WTC11 (cell line): ENCODE measurements at regions not wholly inside any gene's neighbourhood (a gene's known extent, or its start where the extent isn't known, plus 50 kb on each side); places are given as distances from the start of the nearest gene placed in this dataset.

Source experiments
- ATF1 ChIP-seq: sonication (generic); formaldehyde crosslinking; IDR thresholded peaks from 2 replicates; pipeline ENCODE4 v1.8.1; 2023; ENCODE audit warnings: mild to moderate bottlenecking, moderate library complexity, missing genetic modification reagents
- CREB1 ChIP-seq: sonication (generic); formaldehyde crosslinking; IDR thresholded peaks from 2 replicates; pipeline ENCODE4 v1.8.0; 2023; ENCODE audit warnings: mild to moderate bottlenecking, missing genetic modification reagents
- GABPB1 ChIP-seq: sonication (generic); formaldehyde crosslinking; IDR thresholded peaks from 2 replicates; pipeline ENCODE4 v1.8.1; 2023; ENCODE audit warnings: mild to moderate bottlenecking, missing genetic modification reagents
- IRF2 ChIP-seq: sonication (generic); formaldehyde crosslinking; IDR thresholded peaks from 2 replicates; pipeline ENCODE4 v1.8.0; 2022; ENCODE audit warnings: low read depth, missing genetic modification reagents, borderline replicate concordance
- JUN ChIP-seq: sonication (generic); formaldehyde crosslinking; IDR thresholded peaks from 2 replicates; pipeline ENCODE4 v1.8.0; 2023; ENCODE audit warnings: mild to moderate bottlenecking, missing genetic modification reagents
- RELA ChIP-seq: sonication (generic); formaldehyde crosslinking; IDR thresholded peaks from 2 replicates; pipeline ENCODE4 v1.8.1; 2022; ENCODE audit warnings: missing genetic modification reagents, mild to moderate bottlenecking, borderline replicate concordance
- TEAD4 ChIP-seq: sonication (generic); formaldehyde crosslinking; IDR thresholded peaks from 2 replicates; pipeline ENCODE4 v1.8.0; 2022; ENCODE audit warnings: mild to moderate bottlenecking, missing genetic modification reagents
- TF ChIP-seq, protein P1 (sequence below): sonication (generic); formaldehyde crosslinking; IDR thresholded peaks from 2 replicates; pipeline ENCODE4 v1.8.1; 2022; ENCODE audit warnings: low read depth, missing genetic modification reagents, borderline replicate concordance
- TF ChIP-seq, protein P2 (sequence below): fragments of 200-600 bp; IDR thresholded peaks from 2 replicates; pipeline ENCODE4 v1.8.0; 2022; ENCODE audit warnings: antibody characterized with exemption
- TF ChIP-seq, protein P3 (sequence below): sonication (generic); formaldehyde crosslinking; IDR thresholded peaks from 2 replicates; pipeline ENCODE4 v1.8.0; 2022; ENCODE audit warnings: mild to moderate bottlenecking, missing genetic modification reagents
- TF ChIP-seq, protein P4 (sequence below): sonication (generic); formaldehyde crosslinking; IDR thresholded peaks from 2 replicates; pipeline ENCODE4 v1.8.1; 2023; ENCODE audit warnings: mild to moderate bottlenecking, missing genetic modification reagents, moderate library complexity

DNA sequence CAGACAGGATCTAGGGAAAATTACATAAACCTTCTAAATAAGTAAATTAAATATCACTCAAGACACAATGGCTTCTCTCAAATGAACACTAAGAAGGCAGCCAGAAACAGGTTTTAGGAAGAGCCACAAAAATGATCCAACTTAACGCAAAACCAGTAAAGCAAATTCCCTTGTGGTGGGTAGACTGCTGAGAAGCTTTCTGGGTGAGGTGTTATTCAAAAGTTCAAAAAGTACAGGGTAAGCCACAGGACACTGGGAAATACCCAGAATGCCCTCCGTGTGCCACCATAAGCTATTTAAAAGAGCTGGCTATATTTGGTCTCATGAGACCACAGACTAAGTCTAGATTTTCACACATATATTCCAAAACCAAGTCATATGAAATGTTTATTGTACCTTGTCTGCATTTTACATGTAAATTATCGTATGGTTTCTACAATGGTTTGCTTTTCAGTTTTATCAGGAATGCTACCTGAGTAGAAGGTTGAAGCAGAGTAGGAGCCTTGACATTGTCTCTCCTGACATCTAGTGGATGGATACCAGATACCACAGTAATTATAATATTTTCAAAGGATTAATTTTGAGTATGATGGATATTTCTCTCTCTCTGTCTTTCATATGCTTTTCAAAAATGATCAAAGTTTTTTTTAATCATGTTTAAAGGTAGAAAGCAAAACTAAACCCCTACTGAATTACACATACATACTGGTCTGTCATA, 109.3 kb upstream of the KLHL13 start:
- TF ChIP-seq, protein P1, sequence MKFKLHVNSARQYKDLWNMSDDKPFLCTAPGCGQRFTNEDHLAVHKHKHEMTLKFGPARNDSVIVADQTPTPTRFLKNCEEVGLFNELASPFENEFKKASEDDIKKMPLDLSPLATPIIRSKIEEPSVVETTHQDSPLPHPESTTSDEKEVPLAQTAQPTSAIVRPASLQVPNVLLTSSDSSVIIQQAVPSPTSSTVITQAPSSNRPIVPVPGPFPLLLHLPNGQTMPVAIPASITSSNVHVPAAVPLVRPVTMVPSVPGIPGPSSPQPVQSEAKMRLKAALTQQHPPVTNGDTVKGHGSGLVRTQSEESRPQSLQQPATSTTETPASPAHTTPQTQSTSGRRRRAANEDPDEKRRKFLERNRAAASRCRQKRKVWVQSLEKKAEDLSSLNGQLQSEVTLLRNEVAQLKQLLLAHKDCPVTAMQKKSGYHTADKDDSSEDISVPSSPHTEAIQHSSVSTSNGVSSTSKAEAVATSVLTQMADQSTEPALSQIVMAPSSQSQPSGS (CRISPR knock-in tag), result no peak
- TF ChIP-seq, protein P2, sequence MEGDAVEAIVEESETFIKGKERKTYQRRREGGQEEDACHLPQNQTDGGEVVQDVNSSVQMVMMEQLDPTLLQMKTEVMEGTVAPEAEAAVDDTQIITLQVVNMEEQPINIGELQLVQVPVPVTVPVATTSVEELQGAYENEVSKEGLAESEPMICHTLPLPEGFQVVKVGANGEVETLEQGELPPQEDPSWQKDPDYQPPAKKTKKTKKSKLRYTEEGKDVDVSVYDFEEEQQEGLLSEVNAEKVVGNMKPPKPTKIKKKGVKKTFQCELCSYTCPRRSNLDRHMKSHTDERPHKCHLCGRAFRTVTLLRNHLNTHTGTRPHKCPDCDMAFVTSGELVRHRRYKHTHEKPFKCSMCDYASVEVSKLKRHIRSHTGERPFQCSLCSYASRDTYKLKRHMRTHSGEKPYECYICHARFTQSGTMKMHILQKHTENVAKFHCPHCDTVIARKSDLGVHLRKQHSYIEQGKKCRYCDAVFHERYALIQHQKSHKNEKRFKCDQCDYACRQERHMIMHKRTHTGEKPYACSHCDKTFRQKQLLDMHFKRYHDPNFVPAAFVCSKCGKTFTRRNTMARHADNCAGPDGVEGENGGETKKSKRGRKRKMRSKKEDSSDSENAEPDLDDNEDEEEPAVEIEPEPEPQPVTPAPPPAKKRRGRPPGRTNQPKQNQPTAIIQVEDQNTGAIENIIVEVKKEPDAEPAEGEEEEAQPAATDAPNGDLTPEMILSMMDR, result no peak
- TF ChIP-seq, protein P3, sequence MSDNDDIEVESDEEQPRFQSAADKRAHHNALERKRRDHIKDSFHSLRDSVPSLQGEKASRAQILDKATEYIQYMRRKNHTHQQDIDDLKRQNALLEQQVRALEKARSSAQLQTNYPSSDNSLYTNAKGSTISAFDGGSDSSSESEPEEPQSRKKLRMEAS (CRISPR knock-in tag), result no peak
- TF ChIP-seq JUN (CRISPR knock-in tag) (no peak), TEAD4 (CRISPR knock-in tag) (no peak), GABPB1 (CRISPR knock-in tag) (no peak), IRF2 (CRISPR knock-in tag) (no peak), ATF1 (CRISPR knock-in tag) (no peak), CREB1 (no peak), RELA (no peak)
- TF ChIP-seq, protein P4, sequence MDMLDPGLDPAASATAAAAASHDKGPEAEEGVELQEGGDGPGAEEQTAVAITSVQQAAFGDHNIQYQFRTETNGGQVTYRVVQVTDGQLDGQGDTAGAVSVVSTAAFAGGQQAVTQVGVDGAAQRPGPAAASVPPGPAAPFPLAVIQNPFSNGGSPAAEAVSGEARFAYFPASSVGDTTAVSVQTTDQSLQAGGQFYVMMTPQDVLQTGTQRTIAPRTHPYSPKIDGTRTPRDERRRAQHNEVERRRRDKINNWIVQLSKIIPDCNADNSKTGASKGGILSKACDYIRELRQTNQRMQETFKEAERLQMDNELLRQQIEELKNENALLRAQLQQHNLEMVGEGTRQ (CRISPR knock-in tag), result no peak
